ENCODE measurements at regions not wholly inside any gene's neighbourhood (a gene's known extent, or its start where the extent isn't known, plus 50 kb on each side); places are given as distances from the start of the nearest gene placed in this dataset.

DNA sequence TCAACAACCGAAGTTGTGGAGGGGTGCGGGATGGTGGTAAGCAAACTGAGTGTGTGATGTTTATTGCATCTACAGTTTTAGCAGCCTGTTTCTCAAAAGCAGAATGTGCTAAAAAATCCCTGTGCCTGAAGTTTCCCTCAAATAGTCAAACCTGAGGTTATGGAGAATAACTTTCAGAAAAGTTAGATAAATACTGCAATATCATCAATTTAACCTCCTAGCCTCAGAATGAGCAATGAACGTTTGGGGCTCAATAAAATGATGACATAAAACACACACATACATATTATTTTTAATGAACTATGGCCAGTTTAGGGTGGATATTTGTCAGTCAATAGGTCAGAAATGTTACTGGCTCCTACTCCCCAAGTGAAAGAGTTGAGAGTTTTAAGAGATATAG is 201.6 kb downstream of the SEMA6D start:
- DNase-seq (ENCODE audit: low read depth, low spot score): no peak
- ChIA-PET POLR2A (no interaction called here), CTCF (no interaction called here)
- no peak overlapping the region for H3K4me3 ChIP-seq (ENCODE audit: low read depth, low read length)
- TF ChIP-seq, protein P1, sequence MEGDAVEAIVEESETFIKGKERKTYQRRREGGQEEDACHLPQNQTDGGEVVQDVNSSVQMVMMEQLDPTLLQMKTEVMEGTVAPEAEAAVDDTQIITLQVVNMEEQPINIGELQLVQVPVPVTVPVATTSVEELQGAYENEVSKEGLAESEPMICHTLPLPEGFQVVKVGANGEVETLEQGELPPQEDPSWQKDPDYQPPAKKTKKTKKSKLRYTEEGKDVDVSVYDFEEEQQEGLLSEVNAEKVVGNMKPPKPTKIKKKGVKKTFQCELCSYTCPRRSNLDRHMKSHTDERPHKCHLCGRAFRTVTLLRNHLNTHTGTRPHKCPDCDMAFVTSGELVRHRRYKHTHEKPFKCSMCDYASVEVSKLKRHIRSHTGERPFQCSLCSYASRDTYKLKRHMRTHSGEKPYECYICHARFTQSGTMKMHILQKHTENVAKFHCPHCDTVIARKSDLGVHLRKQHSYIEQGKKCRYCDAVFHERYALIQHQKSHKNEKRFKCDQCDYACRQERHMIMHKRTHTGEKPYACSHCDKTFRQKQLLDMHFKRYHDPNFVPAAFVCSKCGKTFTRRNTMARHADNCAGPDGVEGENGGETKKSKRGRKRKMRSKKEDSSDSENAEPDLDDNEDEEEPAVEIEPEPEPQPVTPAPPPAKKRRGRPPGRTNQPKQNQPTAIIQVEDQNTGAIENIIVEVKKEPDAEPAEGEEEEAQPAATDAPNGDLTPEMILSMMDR (IDR thresholded peaks at IDR 0.05; ENCODE audit: insufficient read depth, low read length, missing control alignments): no peak

DNA sequence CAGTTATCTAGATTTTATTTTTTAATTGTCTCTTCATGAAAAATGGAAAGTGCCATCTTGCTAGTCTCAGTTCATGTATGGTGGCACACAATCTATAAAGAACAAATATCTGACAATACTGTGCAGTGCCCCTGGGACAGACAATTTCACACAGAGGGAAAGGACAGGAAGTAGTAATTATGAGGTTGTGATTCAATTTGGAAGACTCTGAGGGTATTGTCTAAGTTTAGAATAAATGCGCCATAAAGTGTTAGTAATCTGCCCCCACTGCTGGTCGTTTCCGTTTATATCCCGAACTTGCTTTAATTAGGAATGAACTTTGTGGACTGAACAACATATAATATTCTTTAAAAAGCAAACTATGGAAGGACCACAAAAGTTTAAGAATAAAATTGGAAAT is 196.4 kb upstream of the SLC24A5 start:
- no peak for DNase-seq (ENCODE audit: low read depth, low spot score)
- POLR2A ChIA-PET: no interaction called here
- no peak overlapping the region for H3K4me3 ChIP-seq (ENCODE audit: low read depth, low read length)
- TF ChIP-seq, protein P1 (IDR thresholded peaks at IDR 0.05; ENCODE audit: insufficient read depth, low read length, missing control alignments): no peak
- CTCF ChIA-PET: no interaction called here

DNA sequence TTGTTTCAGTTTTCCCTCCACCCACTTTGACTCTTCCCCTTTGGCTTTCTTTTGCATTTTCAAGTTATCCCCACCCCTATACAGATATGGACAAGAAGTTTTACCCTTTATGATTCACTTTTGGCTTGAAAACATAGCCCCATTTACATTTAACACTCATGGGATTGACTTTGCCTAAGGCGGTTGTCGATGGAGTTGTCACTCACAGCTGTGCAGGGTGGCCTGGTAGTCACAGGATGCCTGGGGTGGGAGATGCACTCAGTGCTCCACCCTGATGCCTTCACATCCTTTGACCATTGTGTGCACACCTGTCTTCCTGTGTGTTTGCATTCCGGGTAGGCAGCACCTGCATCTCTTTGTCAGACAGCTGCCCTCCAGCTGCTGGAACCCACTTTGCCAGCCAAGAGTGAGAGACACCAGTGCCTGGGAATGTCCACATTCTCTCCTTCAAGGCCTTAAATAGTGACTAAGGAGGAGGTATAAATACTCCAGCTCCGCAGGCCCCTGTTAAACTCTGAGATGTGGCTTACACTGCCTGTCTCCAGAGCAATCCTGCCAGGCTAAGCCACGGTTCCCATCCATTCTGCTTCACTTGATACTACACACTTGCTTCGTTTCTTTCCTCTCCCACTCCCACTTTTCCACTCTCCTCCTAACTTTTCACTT is 191.5 kb upstream of the SLC24A5 start:
- TF ChIP-seq, protein P1 (IDR thresholded peaks at IDR 0.05; ENCODE audit: insufficient read depth, low read length, missing control alignments): no peak
- DNase-seq (ENCODE audit: low read depth, low spot score): no peak
- POLR2A ChIA-PET: no interaction called here
- H3K4me3 ChIP-seq (ENCODE audit: low read depth, low read length): no peak overlapping the region
- CTCF ChIA-PET: no interaction called here

DNA sequence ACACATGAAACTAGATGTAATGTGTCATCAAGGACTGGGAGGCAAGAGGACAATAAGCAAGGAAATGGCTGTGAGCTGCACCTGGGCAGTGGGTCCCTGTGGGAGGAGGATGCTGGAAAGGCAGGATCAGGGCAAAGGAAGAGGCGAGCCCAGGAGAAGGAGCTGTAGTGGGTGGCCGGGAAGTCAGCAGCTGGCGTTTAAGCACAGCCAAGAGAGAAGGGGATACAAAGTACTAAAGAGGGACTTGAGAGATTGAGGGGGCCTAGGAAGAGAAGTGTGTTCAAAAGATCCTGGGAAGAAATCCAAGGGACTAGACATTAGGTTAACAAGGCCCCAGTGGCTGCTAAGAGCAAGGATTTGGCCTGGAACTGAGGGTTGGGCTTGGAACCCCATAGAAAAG is 188.5 kb upstream of the SLC24A5 start:
- ChIA-PET CTCF (no interaction called here), POLR2A (no interaction called here)
- H3K4me3 ChIP-seq (ENCODE audit: low read depth, low read length): no peak overlapping the region
- DNase-seq (ENCODE audit: low read depth, low spot score): no peak
- TF ChIP-seq, protein P1 (IDR thresholded peaks at IDR 0.05; ENCODE audit: insufficient read depth, low read length, missing control alignments): no peak

DNA sequence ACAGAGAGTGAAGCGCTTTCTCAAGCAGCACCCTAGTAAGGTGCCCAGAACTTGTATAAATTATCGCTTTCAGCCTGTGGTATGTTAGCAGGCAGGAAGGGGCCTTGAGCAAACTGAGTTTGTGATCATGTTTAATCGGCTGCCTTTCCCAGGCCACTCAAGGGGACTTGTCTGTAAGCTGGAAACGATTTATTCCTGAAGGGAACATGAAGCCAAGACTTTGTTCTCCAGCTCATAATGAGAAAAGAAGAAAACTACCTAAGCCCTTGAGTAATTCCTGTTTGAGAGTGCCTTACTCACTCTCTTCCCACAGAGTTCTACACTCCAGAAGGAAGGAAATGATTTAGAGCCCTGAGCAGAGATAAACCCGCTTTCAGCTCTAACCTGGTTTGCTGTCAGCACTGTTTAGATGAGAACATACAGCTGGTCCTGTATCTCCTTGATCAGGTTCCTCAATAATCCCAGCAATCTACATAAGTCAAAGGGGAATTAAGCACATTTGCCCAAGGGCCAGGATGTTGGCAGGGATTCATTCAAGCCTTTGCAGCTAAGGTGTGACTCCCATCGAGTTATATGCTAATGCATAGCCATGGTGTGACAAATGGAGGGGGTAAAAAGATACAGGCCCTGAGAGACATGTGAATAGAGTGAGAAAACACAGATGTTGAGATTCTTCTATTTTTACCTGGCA is 187.7 kb upstream of the SLC24A5 start:
- TF ChIP-seq, protein P1 (IDR thresholded peaks at IDR 0.05; ENCODE audit: insufficient read depth, low read length, missing control alignments): no peak
- no peak for DNase-seq (ENCODE audit: low read depth, low spot score)
- ChIA-PET CTCF (no interaction called here), POLR2A (no interaction called here)
- H3K4me3 ChIP-seq (ENCODE audit: low read depth, low read length): no peak overlapping the region

- TF ChIP-seq, protein P1 (IDR thresholded peaks at IDR 0.05; ENCODE audit: insufficient read depth, low read length, missing control alignments): no peak
- no peak overlapping the region for H3K4me3 ChIP-seq (ENCODE audit: low read depth, low read length)
- CTCF ChIA-PET: no interaction called here
- no peak for DNase-seq (ENCODE audit: low read depth, low spot score)
- POLR2A ChIA-PET: no interaction called here
These were observed 186.9 kb upstream of the SLC24A5 start for GRCh38 chr15:47933865-47934264.
